DOHH2 (cell line): ENCODE measurements at regions not wholly inside any gene's neighbourhood (a gene's known extent, or its start where the extent isn't known, plus 50 kb on each side); places are given as distances from the start of the nearest gene placed in this dataset.

Experiments used
- H3F3A ChIP-seq: fragments of 200-600 bp; sonication (generic), shearing (Covaris generic); 2 replicates; pipeline ENCODE4 v1.6.0; 2016; ENCODE audit warnings: antibody characterized with exemption, mild to moderate bottlenecking; ENCODE audit not compliant: control insufficient read depth, insufficient read depth
- H3K27ac ChIP-seq: fragments of 200-600 bp; sonication (generic); 2 replicates; pipeline ENCODE4 v1.5.1; 2014; ENCODE audit warnings: low read depth, mild to moderate bottlenecking, low read length, moderate library complexity
- H3K27me3 ChIP-seq: fragments of 200-600 bp; sonication (generic); 2 replicates; pipeline ENCODE4 v1.6.1; 2014; ENCODE audit warnings: mild to moderate bottlenecking, low read length, mixed read lengths; ENCODE audit not compliant: control insufficient read depth
- H3K36me3 ChIP-seq: fragments of 200-600 bp; sonication (generic); 2 replicates; pipeline ENCODE4 v1.6.1; 2014; ENCODE audit warnings: mild to moderate bottlenecking, low read length, moderate library complexity, mixed read lengths; ENCODE audit not compliant: control insufficient read depth
- H3K4me1 ChIP-seq: fragments of 200-600 bp; sonication (generic); 2 replicates; pipeline ENCODE4 v1.6.1; 2014; ENCODE audit warnings: mild to moderate bottlenecking, low read length, mixed read lengths; ENCODE audit not compliant: control insufficient read depth
- H3K4me2 ChIP-seq: fragments of 200-600 bp; sonication (generic); 2 replicates; pipeline ENCODE4 v1.6.0; 2014; ENCODE audit warnings: mild to moderate bottlenecking, low read length, moderate library complexity
- H3K4me3 ChIP-seq: fragments of 200-600 bp; sonication (generic); 2 replicates; pipeline ENCODE4 v1.5.1; 2014; ENCODE audit warnings: mild to moderate bottlenecking, low read length, mixed read lengths
- H3K79me2 ChIP-seq: fragments of 200-600 bp; sonication (generic); 2 replicates; pipeline ENCODE4 v1.6.1; 2014; ENCODE audit warnings: mild to moderate bottlenecking, low read length, mixed read lengths; ENCODE audit not compliant: control insufficient read depth
- H3K9me2 ChIP-seq: fragments of 200-600 bp; sonication (generic); replicated peaks from 2 replicates; pipeline ENCODE4 v1.6.1; 2014; ENCODE audit warnings: mild to moderate bottlenecking, low read length, mixed read lengths; ENCODE audit not compliant: control insufficient read depth
- H3K9me3 ChIP-seq: fragments of 200-600 bp; sonication (generic); 2 replicates; pipeline ENCODE4 v1.6.1; 2014; ENCODE audit warnings: antibody characterized with exemption, low read length, mixed read lengths; ENCODE audit not compliant: control insufficient read depth, insufficient read depth
- H4K20me1 ChIP-seq: fragments of 200-600 bp; sonication (generic); 2 replicates; pipeline ENCODE4 v1.6.0; 2014; ENCODE audit warnings: low read depth, mild to moderate bottlenecking, antibody characterized with exemption, low read length, moderate library complexity; ENCODE audit not compliant: control insufficient read depth, insufficient read depth
- EZH2phosphoT487 ChIP-seq: fragments of 200-600 bp; sonication (generic); IDR thresholded peaks from 2 replicates; pipeline ENCODE4 v1.6.1; 2017; ENCODE audit warnings: borderline replicate concordance, mild to moderate bottlenecking, antibody characterized with exemption, low read length, moderate library complexity, mixed read lengths
- TF ChIP-seq, protein P1 (sequence below): fragments of 200-600 bp; sonication (generic); IDR thresholded peaks from one replicate; pipeline ENCODE4 v1.5.1; 2014; ENCODE audit warnings: antibody characterized with exemption, mild to moderate bottlenecking, low read depth, low read length; ENCODE audit not compliant: poor library complexity, severe bottlenecking

GRCh38 chr9:113805486-113806132 lies 70.5 kb upstream of the ZNF618 start:
- no peak for TF ChIP-seq EZH2phosphoT487
- TF ChIP-seq, protein P1, sequence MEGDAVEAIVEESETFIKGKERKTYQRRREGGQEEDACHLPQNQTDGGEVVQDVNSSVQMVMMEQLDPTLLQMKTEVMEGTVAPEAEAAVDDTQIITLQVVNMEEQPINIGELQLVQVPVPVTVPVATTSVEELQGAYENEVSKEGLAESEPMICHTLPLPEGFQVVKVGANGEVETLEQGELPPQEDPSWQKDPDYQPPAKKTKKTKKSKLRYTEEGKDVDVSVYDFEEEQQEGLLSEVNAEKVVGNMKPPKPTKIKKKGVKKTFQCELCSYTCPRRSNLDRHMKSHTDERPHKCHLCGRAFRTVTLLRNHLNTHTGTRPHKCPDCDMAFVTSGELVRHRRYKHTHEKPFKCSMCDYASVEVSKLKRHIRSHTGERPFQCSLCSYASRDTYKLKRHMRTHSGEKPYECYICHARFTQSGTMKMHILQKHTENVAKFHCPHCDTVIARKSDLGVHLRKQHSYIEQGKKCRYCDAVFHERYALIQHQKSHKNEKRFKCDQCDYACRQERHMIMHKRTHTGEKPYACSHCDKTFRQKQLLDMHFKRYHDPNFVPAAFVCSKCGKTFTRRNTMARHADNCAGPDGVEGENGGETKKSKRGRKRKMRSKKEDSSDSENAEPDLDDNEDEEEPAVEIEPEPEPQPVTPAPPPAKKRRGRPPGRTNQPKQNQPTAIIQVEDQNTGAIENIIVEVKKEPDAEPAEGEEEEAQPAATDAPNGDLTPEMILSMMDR: no peak
- H3K27ac ChIP-seq: no peak overlapping the region
- H3K9me2 ChIP-seq: no peaks in the 10 kb centered on the region
- H3K79me2 ChIP-seq: no peaks in the 10 kb centered on the region
- no peaks in the 10 kb centered on the region for H3K9me3 ChIP-seq
- H3F3A ChIP-seq: no peaks in the 10 kb centered on the region
- H3K4me3 ChIP-seq: no peak overlapping the region
- H3K27me3 ChIP-seq: no peaks in the 10 kb centered on the region
- H3K4me2 ChIP-seq: no peak overlapping the region
- no peaks in the 10 kb centered on the region for H3K36me3 ChIP-seq
- no peaks in the 10 kb centered on the region for H4K20me1 ChIP-seq
- peaks cover 3% of the 10 kb centered on the region; the same call in 1 of the 2 replicates for H3K4me1 ChIP-seq

DNA sequence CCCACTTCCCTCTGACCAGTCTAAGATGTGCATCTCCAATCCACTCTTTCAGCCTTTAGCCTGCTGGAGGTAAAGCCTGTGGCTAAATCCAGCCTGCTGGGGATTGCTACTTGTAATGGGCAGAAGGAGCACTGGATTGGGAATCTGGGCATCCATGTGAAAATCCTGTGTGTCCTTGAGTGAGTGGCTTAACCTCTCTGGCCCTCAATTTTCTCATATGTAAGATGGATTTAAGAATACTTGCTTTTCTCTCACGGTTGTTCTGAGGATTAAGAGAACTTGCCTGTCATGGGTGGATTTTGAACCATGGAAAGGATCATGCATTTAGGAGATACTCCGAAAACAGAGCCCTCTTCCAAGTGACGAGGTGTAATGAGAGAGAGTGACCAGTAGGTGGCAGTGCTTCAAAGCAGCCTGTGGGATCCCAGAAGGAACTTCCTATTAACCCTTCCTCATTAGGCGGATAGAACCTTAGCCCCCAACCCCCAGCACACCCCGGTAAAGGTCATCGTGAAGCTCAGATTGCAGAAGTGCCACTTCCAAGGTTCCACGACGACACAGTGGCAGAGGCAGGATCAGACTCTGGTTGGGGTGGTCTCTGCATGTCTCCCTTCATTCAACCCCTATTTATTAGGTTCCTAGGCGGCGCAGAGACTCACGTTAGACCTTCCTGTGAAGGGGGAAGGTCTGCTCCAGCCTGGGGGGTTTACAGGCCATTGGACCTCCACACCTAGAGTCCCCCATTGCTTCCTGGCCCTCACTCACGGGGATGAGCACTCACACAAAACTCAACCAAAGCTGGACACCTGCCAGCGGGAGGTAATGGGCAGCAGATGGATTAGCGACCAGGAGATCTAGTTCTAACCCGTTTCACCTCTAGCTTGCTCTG lies 68.7 kb upstream of the ZNF618 start:
- H3K9me3 ChIP-seq: no peaks in the 10 kb centered on the region
- peaks cover 3% of the 10 kb centered on the region; the same call in 1 of the 2 replicates for H3K4me1 ChIP-seq
- H4K20me1 ChIP-seq: no peaks in the 10 kb centered on the region
- peak overlapping the region; percentile 48 for H3K4me2 ChIP-seq
- peak overlapping the region; percentile 20 for H3K4me3 ChIP-seq
- H3F3A ChIP-seq: no peaks in the 10 kb centered on the region
- H3K36me3 ChIP-seq: no peaks in the 10 kb centered on the region
- no peaks in the 10 kb centered on the region for H3K27me3 ChIP-seq
- H3K27ac ChIP-seq: no peak overlapping the region
- no peaks in the 10 kb centered on the region for H3K9me2 ChIP-seq
- no peaks in the 10 kb centered on the region for H3K79me2 ChIP-seq
- TF ChIP-seq EZH2phosphoT487: no peak
- TF ChIP-seq, protein P1: peak; percentile 92

DNA sequence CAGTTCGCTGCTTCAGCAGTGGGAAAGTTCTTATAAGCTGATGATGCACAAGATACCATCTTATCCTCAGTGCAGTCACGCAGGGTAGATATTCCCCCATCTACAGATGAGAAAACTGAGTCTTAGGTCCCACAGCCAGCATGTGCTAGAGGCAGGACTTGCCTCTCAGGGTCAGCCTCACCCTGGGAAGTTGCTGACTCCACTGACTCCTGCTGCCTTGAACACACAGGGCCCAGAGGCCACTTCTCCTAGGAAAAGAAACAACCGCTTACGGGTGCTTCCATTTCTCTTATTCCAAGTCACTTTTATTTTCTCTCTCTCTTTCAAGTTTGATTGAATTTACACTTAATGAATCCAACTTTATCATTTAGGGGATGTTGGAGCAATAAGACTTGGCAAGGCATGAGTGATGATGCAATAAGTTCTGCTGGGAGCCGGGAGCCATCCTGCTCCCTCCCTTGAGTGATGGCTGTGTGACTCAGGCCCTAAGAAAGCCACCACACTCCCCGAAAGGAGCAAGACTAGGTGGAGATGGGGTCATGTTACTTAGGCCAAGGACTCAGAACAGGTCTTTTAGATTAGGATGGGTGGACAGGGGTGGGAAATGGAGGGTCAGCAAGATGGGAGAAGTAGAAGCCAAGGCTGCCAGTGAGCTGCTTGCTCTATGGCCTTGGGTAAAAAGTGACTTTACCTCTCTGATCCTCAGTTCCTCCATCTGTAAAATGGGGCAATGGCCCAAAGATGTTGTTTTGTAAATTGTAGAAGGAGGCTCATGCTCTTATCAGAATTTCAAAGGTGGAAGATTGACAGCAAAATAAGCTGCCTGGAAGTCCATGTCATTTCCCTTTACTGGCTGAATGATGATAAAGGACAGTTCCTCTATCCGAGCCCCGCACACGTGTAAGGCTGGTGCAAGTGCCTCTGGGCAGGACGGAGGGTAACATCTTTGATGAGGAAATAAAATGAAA lies 67.4 kb upstream of the ZNF618 start:
- H3K9me3 ChIP-seq: no peaks in the 10 kb centered on the region
- no peaks in the 10 kb centered on the region for H3K27me3 ChIP-seq
- no peak overlapping the region for H3K4me2 ChIP-seq

More for the DNA sequence above, 67.4 kb upstream of the ZNF618 start:
- Histone ChIP-seq H3K4me1 (peaks cover 3% of the 10 kb centered on the region; the same call in 1 of the 2 replicates), H3K36me3 (no peaks in the 10 kb centered on the region), H3K9me2 (no peaks in the 10 kb centered on the region), H3K4me3 (no peak overlapping the region), H3K79me2 (no peaks in the 10 kb centered on the region), H3F3A (no peaks in the 10 kb centered on the region), H3K27ac (no peak overlapping the region), H4K20me1 (no peaks in the 10 kb centered on the region)
- TF ChIP-seq EZH2phosphoT487: no peak
- TF ChIP-seq, protein P1: no peak
